Kidney (tissue), 13 donors: ENCODE measurements at regions not wholly inside any gene's neighbourhood (a gene's known extent, or its start where the extent isn't known, plus 50 kb on each side); places are given as distances from the start of the nearest gene placed in this dataset.

Source experiments
- DNase-seq, 5 donors: peaks; one replicate each; pipeline ENCODE4 v3.0.0-alpha.2; 2013 to 2020
- FAIRE-seq: peaks from 2 replicates; lab custom pipeline; 2012; peaks lifted over from hg19 to GRCh38; lab: Jason Lieb, UNC
- H3K27ac ChIP-seq, 2 donors: one replicate each; pipeline ENCODE4 v1.7.0; 2013; ENCODE audit warnings: low read depth in 2 of 2, low read length in 2 of 2, inconsistent platforms in 1 of 2
- H3K27me3 ChIP-seq: one replicate; pipeline ENCODE4 v1.7.1; 2013; ENCODE audit warnings: low read length, inconsistent platforms; ENCODE audit not compliant: control insufficient read depth, insufficient read depth
- H3K36me3 ChIP-seq, 3 donors: one replicate each; pipeline versions ENCODE4 v1.7.0 to v1.7.1; 2013; ENCODE audit warnings: low read length in 3 of 3, control low read depth in 1 of 3, inconsistent platforms in 1 of 3; ENCODE audit not compliant: insufficient read depth in 3 of 3, control insufficient read depth in 2 of 3
- H3K4me1 ChIP-seq, 3 donors: one replicate each; pipeline versions ENCODE4 v1.7.0 to v1.7.1; 2013; ENCODE audit warnings: low read length in 3 of 3, inconsistent platforms in 1 of 3, low read depth in 1 of 3; ENCODE audit not compliant: control insufficient read depth in 2 of 3, insufficient read depth in 2 of 3
- H3K4me3 ChIP-seq, 3 donors: one replicate each; pipeline versions ENCODE4 v1.7.0 to v1.8.1; 2013; ENCODE audit warnings: low read length in 3 of 3, control low read depth in 1 of 3, inconsistent platforms in 1 of 3
- H3K9ac ChIP-seq, 3 donors: one replicate each; pipeline versions ENCODE4 v1.7.0 to v1.7.1; 2013; ENCODE audit warnings: low read length in 3 of 3, control low read depth in 1 of 3, inconsistent platforms in 1 of 3
- H3K9me3 ChIP-seq, 3 donors: one replicate each; pipeline versions ENCODE4 v1.7.0 to v1.7.1; 2013; ENCODE audit warnings: low read length in 3 of 3, control low read depth in 1 of 3, inconsistent platforms in 1 of 3; ENCODE audit not compliant: control insufficient read depth in 2 of 3, insufficient read depth in 1 of 3
- intact Hi-C: fragments of 100-400 bp; cut with DNase I; formaldehyde crosslinking; loops from one replicate; pipeline ENCODE4 v1.11.1; 2022
- TF ChIP-seq, protein P1 (sequence below): IDR thresholded peaks from 3 replicates; pipeline ENCODE4 v1.5.1; 2012; ENCODE audit warnings: mild to moderate bottlenecking, moderate library complexity, borderline replicate concordance; ENCODE audit not compliant: insufficient read depth; ENCODE audit errors: extremely low read depth
- donor health status: control.
- donor health status: control.
- donor health status: control.
- donor health status: control.
- donor health status: control.
- donor health status: DM: yes; HTN: yes; CAD: no.
- donor health status: Normal renal cell carcinoma (clear cell type).

DNA sequence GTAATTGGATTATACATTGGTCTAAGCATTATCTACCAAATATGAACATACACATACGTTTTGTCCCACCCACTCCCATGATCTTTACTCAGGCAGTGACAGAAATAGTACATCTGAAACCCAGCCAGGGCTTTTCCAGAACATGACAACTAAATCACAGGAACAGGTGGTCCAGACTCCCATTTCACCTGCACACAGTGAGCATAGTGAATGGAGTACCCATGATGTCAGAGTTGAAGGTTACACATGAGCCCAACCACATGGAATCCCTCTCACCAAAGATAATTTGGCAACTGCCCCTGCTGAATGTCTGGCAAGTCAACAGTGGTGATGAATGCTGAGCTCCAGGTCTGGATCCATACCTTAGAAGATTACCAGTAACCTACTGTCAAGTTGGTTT lies 411.9 kb upstream of the LUZP2 start:
- no peak for DNase-seq
- TF ChIP-seq, protein P1, sequence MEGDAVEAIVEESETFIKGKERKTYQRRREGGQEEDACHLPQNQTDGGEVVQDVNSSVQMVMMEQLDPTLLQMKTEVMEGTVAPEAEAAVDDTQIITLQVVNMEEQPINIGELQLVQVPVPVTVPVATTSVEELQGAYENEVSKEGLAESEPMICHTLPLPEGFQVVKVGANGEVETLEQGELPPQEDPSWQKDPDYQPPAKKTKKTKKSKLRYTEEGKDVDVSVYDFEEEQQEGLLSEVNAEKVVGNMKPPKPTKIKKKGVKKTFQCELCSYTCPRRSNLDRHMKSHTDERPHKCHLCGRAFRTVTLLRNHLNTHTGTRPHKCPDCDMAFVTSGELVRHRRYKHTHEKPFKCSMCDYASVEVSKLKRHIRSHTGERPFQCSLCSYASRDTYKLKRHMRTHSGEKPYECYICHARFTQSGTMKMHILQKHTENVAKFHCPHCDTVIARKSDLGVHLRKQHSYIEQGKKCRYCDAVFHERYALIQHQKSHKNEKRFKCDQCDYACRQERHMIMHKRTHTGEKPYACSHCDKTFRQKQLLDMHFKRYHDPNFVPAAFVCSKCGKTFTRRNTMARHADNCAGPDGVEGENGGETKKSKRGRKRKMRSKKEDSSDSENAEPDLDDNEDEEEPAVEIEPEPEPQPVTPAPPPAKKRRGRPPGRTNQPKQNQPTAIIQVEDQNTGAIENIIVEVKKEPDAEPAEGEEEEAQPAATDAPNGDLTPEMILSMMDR: no peak
- Histone ChIP-seq H3K9ac (no peak overlapping the region), H3K4me1 (no peaks in the 10 kb centered on the region), H3K9me3 (no peaks in the 10 kb centered on the region), H3K36me3 (no peaks in the 10 kb centered on the region), H3K4me3 (no peak overlapping the region), H3K27ac (no peak overlapping the region), H3K27me3 (no peaks in the 10 kb centered on the region)
- FAIRE-seq: no peak
- intact Hi-C loops: no loop called here

GRCh38 chr11:24086921-24087320 lies 409.9 kb upstream of the LUZP2 start:
- no peaks in the 10 kb centered on the region for H3K27me3 ChIP-seq
- H3K9ac ChIP-seq: no peak overlapping the region
- no peaks in the 10 kb centered on the region for H3K36me3 ChIP-seq
- FAIRE-seq (no peak), DNase-seq (peak in 2 of 5 donors; percentile 8 to 16)
- no peaks in the 10 kb centered on the region for H3K9me3 ChIP-seq
- intact Hi-C loops: no loop called here
- no peak overlapping the region for H3K27ac ChIP-seq
- no peaks in the 10 kb centered on the region for H3K4me1 ChIP-seq
- H3K4me3 ChIP-seq: no peak overlapping the region
- TF ChIP-seq, protein P1: no peak

DNA sequence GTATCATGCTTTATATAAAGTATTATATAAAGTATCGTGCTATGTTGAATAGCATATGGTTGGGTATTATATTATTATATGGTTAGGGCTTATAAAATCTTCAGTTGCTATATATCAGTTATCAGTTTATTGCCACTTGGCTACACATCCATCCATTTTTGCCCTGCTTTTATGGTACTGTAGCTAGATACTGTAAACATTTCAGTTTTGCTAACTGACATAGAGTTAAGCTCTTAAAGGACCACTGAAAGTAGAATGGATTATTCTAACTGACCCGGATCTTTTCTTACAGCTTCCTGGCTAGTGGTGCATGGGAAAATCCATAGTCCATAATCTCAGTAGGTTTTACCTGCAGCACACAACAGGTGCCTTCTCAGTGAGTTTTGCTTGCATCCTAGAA lies 405.3 kb upstream of the LUZP2 start:
- FAIRE-seq (no peak), DNase-seq (no peak)
- no peaks in the 10 kb centered on the region for H3K4me1 ChIP-seq
- H3K9ac ChIP-seq: no peak overlapping the region
- no peaks in the 10 kb centered on the region for H3K9me3 ChIP-seq
- TF ChIP-seq, protein P1: no peak
- intact Hi-C loops: no loop called here
- no peaks in the 10 kb centered on the region for H3K27me3 ChIP-seq
- no peaks in the 10 kb centered on the region for H3K36me3 ChIP-seq
- H3K27ac ChIP-seq: no peak overlapping the region
- H3K4me3 ChIP-seq: no peak overlapping the region

- DNase-seq: peak in 3 of 5 donors; percentile 14 to 39 (median 38)
- no peaks in the 10 kb centered on the region for H3K9me3 ChIP-seq
- H3K4me3 ChIP-seq: no peak overlapping the region
- H3K4me1 ChIP-seq: no peaks in the 10 kb centered on the region
- H3K9ac ChIP-seq: no peak overlapping the region
- H3K36me3 ChIP-seq: no peaks in the 10 kb centered on the region
- H3K27ac ChIP-seq: no peak overlapping the region
- TF ChIP-seq, protein P1: no peak
- no peaks in the 10 kb centered on the region for H3K27me3 ChIP-seq
- FAIRE-seq: no peak
- intact Hi-C loops: no loop called here
Measured at GRCh38 chr11:24093375-24093774, 403.5 kb upstream of the LUZP2 start.
